ENCODE measurements at regions not wholly inside any gene's neighbourhood (a gene's known extent, or its start where the extent isn't known, plus 50 kb on each side); places are given as distances from the start of the nearest gene placed in this dataset.

- no peak for DNase-seq
- TF ChIP-seq, protein P1, sequence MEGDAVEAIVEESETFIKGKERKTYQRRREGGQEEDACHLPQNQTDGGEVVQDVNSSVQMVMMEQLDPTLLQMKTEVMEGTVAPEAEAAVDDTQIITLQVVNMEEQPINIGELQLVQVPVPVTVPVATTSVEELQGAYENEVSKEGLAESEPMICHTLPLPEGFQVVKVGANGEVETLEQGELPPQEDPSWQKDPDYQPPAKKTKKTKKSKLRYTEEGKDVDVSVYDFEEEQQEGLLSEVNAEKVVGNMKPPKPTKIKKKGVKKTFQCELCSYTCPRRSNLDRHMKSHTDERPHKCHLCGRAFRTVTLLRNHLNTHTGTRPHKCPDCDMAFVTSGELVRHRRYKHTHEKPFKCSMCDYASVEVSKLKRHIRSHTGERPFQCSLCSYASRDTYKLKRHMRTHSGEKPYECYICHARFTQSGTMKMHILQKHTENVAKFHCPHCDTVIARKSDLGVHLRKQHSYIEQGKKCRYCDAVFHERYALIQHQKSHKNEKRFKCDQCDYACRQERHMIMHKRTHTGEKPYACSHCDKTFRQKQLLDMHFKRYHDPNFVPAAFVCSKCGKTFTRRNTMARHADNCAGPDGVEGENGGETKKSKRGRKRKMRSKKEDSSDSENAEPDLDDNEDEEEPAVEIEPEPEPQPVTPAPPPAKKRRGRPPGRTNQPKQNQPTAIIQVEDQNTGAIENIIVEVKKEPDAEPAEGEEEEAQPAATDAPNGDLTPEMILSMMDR (IDR thresholded peaks at IDR 0.05): no peak
- TF ChIP-seq POLR2A (IDR thresholded peaks at IDR 0.05) (no peak), POLR2AphosphoS5 (IDR thresholded peaks at IDR 0.05) (no peak), EP300 (IDR thresholded peaks at IDR 0.05) (no peak)
- Histone ChIP-seq H3K4me3 (no peak overlapping the region), H3K27me3 (no peaks in the 10 kb centered on the region), H3K27ac (no peak overlapping the region), H3K9me3 (no peaks in the 10 kb centered on the region), H3K36me3 (no peaks in the 10 kb centered on the region), H3K4me1 (no peaks in the 10 kb centered on the region)
- 70 to 72% methylated on average over 2 of the region's 2 CpGs for WGBS, 2 donors
- intact Hi-C loops (cut with DNase I): no loop called here
Measured at GRCh38 chr5:106408570-106408969, 1262.2 kb downstream of the EFNA5 start.

DNA sequence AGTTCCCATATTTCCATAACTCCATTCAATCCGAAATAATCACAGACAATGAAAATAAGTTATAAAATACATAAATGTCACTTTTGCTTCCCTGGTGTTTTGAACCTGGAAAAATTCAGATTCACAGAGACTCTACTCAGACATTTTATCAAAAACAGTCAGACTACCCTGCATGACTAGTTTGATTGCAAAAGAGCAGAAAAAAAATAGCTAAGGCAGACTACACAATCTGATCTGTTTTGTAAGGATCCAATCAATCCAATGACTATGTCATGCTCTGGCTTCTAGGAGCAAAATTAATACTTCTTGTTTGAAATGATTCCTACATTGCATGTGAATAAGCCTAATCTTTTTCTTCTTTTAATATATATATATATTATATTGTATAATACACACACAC lies 1262.6 kb downstream of the EFNA5 start:
- no peaks in the 10 kb centered on the region for H3K9me3 ChIP-seq
- H3K27ac ChIP-seq: no peak overlapping the region
- no peaks in the 10 kb centered on the region for H3K36me3 ChIP-seq
- no peaks in the 10 kb centered on the region for H3K4me1 ChIP-seq
- 70 to 83% methylated on average over 1 of the region's 1 CpG for WGBS, 2 donors
- no peak for DNase-seq
- TF ChIP-seq POLR2A (IDR thresholded peaks at IDR 0.05) (no peak), POLR2AphosphoS5 (IDR thresholded peaks at IDR 0.05) (no peak), EP300 (IDR thresholded peaks at IDR 0.05) (no peak)
- TF ChIP-seq, protein P1 (IDR thresholded peaks at IDR 0.05): no peak
- intact Hi-C loops (cut with DNase I): no loop called here
- no peak overlapping the region for H3K4me3 ChIP-seq
- no peaks in the 10 kb centered on the region for H3K27me3 ChIP-seq

GRCh38 chr5:106401561-106401960 lies 1269.2 kb downstream of the EFNA5 start:
- no peaks in the 10 kb centered on the region for H3K27me3 ChIP-seq
- TF ChIP-seq, protein P1 (IDR thresholded peaks at IDR 0.05): no peak
- TF ChIP-seq EP300 (IDR thresholded peaks at IDR 0.05) (no peak), POLR2A (IDR thresholded peaks at IDR 0.05) (no peak), POLR2AphosphoS5 (IDR thresholded peaks at IDR 0.05) (no peak)
- 50 to 71% methylated on average over 2 of the region's 2 CpGs for WGBS, 2 donors
- H3K4me3 ChIP-seq: no peak overlapping the region
- H3K27ac ChIP-seq: no peak overlapping the region
- no peaks in the 10 kb centered on the region for H3K4me1 ChIP-seq
- no peak for DNase-seq
- H3K36me3 ChIP-seq: no peaks in the 10 kb centered on the region
- H3K9me3 ChIP-seq: no peaks in the 10 kb centered on the region
- intact Hi-C loops (cut with DNase I): no loop called here

DNA sequence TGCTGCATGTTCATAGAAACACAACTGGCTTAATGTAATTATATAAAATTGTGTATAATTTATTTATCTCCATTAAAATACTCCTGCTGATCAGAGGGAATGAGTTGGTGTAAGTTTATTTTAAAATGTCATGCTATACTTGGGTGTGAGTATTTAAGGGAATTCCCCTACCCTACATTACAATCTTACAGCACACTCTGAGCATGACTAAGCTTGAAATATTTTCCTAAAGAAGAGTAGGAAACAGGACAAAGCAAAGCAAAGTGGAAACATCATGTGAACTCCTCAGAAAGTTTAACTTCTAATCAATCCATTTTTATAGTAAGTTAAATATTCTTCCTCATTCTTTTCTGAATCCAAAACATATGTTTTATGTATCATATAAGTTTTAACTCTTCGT lies 1271.3 kb downstream of the EFNA5 start:
- no peak for DNase-seq
- no peaks in the 10 kb centered on the region for H3K36me3 ChIP-seq
- no peaks in the 10 kb centered on the region for H3K9me3 ChIP-seq
- intact Hi-C loops (cut with DNase I): no loop called here
- 68 to 86% methylated on average over 1 of the region's 1 CpG for WGBS, 2 donors
- no peak overlapping the region for H3K4me3 ChIP-seq
- TF ChIP-seq POLR2A (IDR thresholded peaks at IDR 0.05) (no peak), POLR2AphosphoS5 (IDR thresholded peaks at IDR 0.05) (no peak), EP300 (IDR thresholded peaks at IDR 0.05) (no peak)
- TF ChIP-seq, protein P1 (IDR thresholded peaks at IDR 0.05): no peak
- H3K27ac ChIP-seq: no peak overlapping the region
- no peaks in the 10 kb centered on the region for H3K27me3 ChIP-seq
- no peaks in the 10 kb centered on the region for H3K4me1 ChIP-seq

- Histone ChIP-seq H3K4me3 (no peak overlapping the region), H3K27ac (no peak overlapping the region), H3K27me3 (no peaks in the 10 kb centered on the region), H3K36me3 (no peaks in the 10 kb centered on the region), H3K9me3 (no peaks in the 10 kb centered on the region), H3K4me1 (no peaks in the 10 kb centered on the region)
- DNase-seq: no peak
- WGBS, 2 donors: 5 to 36% methylated on average over 1 of the region's 1 CpG
- intact Hi-C loops (cut with DNase I): no loop called here
- TF ChIP-seq, protein P1 (IDR thresholded peaks at IDR 0.05): no peak
Measured at GRCh38 chr5:106397700-106398099, 1273.0 kb downstream of the EFNA5 start.

All from sigmoid colon (tissue), 6 donors.